GM19455 (cell line): ENCODE measurements at regions not wholly inside any gene's neighbourhood (a gene's known extent, or its start where the extent isn't known, plus 50 kb on each side); places are given as distances from the start of the nearest gene placed in this dataset.
"Not testable (repeated sequence)": the region's sequence is repeated elsewhere in the genome, so short reads cannot be mapped to it uniquely, and the experiment has no call there.

ENCODE experiments used
- ATAC-seq: cut with Tn5 transposase; IDR thresholded peaks from one replicate; pipeline ENCODE4 v1.9.1; 2021; ENCODE audit not compliant: unreplicated experiment

DNA sequence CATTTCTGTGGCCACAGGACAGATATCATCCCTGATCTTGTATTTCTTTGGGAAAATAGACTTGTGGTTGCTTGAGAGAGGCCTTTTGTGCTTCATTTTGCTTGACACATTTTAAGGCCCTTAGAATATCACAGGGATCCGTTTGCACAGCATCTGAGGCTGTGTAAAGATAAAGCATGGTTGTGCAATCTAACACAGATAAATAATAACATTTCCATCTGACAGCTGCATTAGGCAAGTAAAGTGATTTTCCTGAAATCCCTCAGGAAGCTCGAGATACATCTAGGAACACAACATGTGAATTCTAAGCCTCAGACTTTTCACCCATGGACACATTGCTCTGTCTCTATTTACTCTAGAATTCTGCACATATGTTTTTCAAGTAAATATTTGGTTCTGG is 212.8 kb upstream of the ADAMTSL1 start:
- no peak for ATAC-seq

DNA sequence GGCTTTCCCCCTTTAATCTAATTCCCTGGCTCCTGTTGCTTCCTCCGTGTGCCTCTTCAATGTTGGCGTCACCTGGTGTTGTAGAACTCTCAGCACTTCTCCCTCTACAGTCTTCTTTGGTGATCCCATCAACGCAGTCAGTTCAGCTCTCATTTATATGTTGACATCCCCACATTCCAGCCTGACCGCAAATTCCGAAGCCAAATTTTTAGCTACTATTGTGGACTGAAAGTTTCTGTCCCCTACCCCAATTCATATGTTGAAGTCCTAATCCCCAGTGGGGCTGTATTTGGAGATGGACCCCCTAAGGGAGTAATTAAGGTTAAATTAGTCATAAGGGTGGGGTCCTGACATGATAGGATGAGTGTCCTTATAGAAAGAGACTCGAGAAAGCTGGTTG is 210.6 kb upstream of the ADAMTSL1 start:
- ATAC-seq = no peak

DNA sequence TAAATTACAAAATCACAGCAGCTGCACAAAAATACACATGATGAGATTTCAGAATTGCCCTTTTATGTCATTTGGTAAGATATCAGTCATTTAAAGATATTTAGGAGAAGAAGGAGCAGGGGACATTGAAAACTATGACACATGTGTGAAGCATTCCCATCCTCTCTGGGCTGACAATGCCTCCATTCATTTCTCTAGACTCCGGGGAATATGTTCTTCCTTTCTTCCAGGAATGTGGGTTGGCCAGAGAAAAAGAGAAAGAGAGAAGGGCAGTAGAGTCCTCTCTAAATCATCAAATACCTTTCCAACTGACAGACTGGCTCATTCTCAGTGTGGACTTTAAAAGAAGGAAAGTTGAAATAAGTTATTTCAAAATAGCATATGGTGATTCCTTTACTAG is 205.6 kb upstream of the ADAMTSL1 start:
- ATAC-seq = no peak

- no peak for ATAC-seq
Measured at GRCh38 chr9:18269561-18269960, 204.4 kb upstream of the ADAMTSL1 start.

- no peak for ATAC-seq
Measured at GRCh38 chr9:18274693-18275092, 199.3 kb upstream of the ADAMTSL1 start.

DNA sequence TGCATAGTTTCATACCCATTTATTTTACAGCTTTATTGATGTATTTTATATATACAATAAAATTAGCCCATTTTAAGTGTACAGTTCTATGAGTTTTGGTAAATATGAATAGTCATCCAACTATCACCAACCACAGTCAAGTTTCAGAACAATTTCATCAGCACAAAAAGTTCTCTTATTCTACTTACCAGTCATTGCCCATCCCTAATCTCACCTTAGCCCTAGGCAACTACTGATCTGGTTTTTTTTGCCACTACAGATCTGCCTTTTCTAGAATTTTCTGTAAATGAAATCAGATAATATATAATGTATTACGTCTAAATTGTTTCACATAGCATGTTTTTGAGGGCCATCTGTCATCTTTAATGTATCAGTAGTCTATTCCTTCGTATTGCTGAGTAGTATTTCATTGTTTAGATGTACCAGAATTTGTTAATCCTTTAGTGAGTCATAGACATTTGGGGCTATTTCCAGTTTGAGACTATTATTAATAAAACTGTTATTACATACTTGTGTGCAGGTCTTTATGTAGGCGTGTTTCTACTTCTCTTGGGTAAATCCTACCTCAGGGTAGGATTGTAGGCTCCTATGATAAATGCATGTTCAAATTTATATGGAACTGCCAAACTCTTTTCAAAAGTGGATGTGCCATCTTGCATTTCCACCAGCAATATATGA is 198.5 kb upstream of the ADAMTSL1 start:
- ATAC-seq = no peak

- no peak for ATAC-seq
Measured at GRCh38 chr9:18281291-18281690, 192.7 kb upstream of the ADAMTSL1 start.

GRCh38 chr9:18294229-18294628 is 179.7 kb upstream of the ADAMTSL1 start:
- ATAC-seq = no peak

GRCh38 chr9:18296702-18297055 is 177.3 kb upstream of the ADAMTSL1 start:
- no peak for ATAC-seq

DNA sequence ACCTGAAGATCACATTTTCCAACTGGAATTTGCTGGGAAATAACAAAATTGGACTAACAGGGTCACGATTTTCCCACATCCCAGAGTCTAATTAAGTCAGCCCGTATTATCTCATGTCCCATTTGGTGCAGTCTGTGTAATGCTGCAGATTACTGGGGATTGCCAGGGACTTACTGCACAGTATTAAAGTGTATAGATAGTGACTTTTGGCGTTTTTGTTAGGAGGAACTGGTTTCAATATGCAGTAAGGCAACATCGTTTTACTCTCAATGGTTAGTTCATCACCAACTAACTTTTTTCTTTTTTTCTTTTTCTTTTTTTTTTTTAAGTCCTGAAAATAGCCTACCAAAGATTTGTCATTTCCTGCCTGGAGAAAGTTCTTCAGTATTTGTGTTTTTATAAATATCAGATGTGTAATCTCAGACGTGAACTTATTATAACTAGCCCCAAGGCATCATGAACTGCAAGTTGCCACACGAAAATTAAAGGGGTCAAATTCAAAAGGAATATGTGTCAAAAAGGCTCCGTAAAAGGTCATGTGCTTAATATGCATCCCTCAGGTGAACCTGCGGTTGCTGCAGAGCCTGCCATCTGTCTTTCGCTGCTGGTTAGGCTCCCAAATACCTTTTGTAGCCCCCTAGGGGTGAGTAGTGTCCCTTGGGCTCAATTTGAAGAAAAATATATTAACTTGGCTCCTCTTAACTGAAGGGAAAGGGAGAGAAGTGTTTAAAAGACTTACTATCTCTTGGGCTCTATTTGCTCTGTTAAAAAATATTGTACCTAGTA is 176.7 kb upstream of the ADAMTSL1 start:
- ATAC-seq = no peak

DNA sequence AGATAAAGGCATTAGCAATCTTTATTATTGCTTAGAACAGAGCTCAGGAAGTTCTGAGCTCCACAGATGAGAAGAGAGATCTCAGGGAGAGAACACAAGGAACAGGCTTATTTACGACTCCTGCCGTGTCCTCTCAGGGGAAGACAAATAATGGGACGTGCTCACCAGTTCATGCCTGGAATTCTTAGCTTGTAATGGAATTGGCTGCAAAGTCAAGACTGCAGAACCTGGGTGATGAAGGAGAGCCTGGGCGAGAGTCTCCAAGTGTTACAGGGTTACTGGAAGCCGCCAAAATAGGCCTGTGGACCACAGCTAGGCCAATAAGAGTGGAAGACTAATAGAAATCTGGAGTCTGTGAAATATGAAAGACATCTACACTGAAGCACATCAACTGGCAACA is 174.5 kb upstream of the ADAMTSL1 start:
- no peak for ATAC-seq

DNA sequence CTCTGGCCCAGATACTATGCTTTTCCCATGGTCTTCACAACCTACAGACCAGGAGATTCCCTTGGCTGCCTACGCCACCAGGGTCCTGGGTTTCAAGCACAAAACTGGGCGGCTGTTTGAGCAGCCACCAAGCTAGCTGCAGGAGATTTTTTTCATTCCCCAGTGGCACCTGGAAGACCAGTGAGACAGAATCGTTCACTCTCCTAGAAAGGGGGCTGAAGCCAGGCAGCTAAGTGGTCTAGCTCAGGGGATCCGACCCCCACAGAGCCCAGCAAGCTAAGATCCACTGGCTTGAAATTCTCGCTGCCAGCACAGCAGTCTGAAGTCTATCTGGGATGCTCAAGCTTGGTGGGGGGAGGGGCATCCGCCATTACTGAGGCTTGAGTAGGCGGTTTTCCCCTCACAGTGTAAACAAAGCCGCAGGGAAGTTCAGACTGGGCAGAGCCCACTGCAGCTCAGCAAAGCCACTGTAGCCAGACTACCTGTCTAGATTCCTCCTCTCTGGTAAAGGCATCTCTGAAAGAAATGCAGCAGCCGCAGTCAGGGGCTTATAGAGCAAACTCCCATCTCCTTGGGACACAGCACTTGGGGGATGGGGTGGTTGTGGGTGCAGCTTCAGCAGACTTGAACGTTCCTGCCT is 168.7 kb upstream of the ADAMTSL1 start:
- ATAC-seq = not testable (repeated sequence)

DNA sequence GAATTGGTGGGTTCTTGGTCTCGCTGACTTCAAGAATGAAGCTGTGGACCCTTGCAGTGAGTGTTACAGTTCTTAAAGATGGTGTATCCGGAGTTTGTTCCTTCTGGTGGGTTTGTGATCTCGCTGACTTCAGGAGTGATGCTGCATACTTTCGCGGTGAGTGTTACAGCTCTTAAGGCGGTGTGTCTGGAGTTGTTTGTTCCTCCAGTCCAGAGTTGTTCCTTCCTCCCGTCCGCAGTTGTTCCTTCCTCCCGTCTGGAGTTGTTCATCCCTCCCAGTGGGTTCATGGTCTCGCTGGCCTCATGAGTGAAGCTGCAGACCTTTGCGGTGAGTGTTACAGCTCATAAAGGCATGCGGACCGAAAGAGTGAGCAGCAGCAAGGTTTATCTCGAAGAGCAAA is 159.6 kb upstream of the ADAMTSL1 start:
- no peak for ATAC-seq

GRCh38 chr9:18317896-18318295 is 156.1 kb upstream of the ADAMTSL1 start:
- ATAC-seq = no peak

DNA sequence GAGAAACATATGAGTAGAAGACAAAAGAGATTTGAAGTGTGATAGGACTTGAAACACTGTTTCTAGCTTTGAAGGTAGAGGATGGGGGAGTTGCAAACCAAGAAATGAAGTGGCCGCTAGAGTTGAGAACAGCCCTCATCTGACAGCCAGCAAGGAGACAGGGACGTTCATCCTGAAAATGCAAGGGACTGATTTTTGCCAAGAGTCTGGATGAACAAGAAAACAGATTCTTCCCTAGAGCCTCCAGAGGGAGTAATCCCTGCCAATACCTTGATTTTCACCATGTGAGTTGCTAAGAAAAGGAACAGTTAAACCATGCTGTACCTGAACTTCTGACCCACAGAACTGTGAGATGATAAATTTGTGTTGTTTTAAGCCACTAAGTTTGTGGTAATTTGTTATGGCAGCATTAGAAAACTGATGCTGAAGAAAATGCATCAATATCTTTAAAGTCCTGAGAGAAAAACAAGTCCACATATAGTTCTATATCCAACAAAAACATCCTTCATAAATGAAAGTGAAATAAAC is 154.0 kb upstream of the ADAMTSL1 start:
- no peak for ATAC-seq

DNA sequence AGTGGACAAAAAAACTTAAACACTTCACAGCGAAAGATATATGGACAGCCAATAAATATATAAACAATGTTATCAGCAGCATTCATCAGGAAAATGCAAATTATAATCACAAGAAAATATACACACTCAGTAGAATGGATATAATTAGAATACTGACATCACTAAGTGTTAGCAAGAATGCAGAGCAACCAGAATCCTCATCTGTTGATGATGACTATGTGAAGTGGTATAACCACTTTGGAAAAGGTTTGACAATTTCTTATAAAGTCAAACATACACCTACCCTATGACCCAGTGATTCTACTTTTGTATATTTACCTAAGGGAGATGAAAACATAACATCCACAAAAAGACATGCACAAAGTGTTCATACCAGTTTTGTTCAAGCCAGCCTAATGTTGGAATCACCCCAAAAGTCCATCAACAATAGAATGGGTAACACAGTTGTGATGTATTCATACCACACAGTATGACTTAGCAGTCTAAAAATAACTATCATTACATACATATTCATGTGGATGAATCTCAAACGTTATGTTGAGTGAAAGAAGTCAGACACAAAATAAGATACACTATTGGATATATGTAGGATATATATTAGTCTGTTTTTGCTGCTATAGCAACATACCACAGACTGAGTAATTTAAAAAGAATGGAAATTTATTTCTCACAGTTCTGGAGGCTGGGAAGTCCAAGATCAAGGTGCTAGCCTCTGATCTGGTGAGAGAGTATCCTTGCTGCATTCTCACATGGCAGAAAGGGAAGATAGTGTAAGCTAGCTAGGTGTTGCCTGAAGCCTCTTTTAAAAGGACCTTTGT is 148.8 kb upstream of the ADAMTSL1 start:
- no peak for ATAC-seq

- not testable (repeated sequence) for ATAC-seq
Measured at GRCh38 chr9:18325746-18326011, 148.3 kb upstream of the ADAMTSL1 start.

GRCh38 chr9:18327121-18327520 is 146.8 kb upstream of the ADAMTSL1 start:
- ATAC-seq = no peak

- ATAC-seq = no peak
Measured at GRCh38 chr9:18330401-18331309, 143.3 kb upstream of the ADAMTSL1 start.

DNA sequence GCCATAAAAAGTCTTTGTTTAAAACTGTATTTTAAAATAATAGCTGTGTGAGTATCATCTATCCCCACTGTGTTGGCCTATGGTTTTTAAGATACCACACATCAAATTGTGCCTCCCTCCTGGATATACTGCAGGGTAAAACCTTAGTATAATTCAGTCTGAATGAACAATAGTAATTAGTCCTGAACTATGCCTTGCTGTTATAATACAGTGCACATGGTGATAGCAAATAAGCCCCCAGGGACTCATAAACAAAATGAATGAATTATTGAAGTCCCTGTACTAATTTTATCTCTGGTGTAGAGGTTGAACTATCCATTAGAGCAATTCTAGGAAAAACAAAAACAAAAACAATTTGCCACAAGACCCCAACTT is 142.7 kb upstream of the ADAMTSL1 start:
- no peak for ATAC-seq
